Spleen (tissue), 7 donors: ENCODE measurements at regions not wholly inside any gene's neighbourhood (a gene's known extent, or its start where the extent isn't known, plus 50 kb on each side); places are given as distances from the start of the nearest gene placed in this dataset.

ENCODE experiments used
- POLR2A ChIP-seq, 3 donors: fragments of 450-650 bp; IDR thresholded peaks; one replicate each; pipeline ENCODE4 v1.5.1; 2017; ENCODE audit warnings: antibody characterized with exemption in 3 of 3, mild to moderate bottlenecking in 1 of 3
- TF ChIP-seq, protein P1 (sequence below), 11 experiments: fragments of 200-600 bp in 7 of 11; fragments of 450-650 bp in 4 of 11; sonication (generic) in 4 of 11; IDR thresholded peaks in 8 of 11; conservative IDR thresholded peaks in 3 of 11; 1 replicate in 7 of 11; 2 replicates in 4 of 11; pipeline versions ENCODE4 v1.4.0 to v1.8.0; 2016 to 2021; ENCODE audit warnings: antibody characterized with exemption in 11 of 11, inconsistent platforms in 4 of 11, mild to moderate bottlenecking in 1 of 11
- donor health status: DM: no; HTN: no; CAD: no; lungs with moderate emphysema.
- donor health status: DM: no; HTN: no; CAD: no.
- donor health status: DM: no; HTN: no; CAD: no.

DNA sequence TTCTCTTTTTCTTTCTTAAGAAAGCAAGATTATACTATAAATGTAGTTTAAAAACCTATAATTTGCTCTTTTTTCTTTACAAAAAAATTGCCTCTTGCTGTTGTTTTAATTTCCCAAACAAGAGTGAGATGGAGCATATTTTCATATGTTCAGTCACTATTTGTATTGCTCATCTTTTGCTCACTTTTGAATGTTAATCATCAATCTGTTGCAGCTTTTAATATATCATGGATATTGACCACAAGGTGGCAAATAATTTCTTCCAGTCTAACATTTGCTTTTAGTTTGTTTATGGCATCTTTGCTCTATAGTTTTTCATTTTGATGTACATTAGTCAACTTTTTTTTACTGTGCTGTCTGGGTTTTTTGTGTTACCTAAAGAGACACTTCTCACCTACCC is 112.6 kb upstream of the THRB start:
- TF ChIP-seq, protein P1, sequence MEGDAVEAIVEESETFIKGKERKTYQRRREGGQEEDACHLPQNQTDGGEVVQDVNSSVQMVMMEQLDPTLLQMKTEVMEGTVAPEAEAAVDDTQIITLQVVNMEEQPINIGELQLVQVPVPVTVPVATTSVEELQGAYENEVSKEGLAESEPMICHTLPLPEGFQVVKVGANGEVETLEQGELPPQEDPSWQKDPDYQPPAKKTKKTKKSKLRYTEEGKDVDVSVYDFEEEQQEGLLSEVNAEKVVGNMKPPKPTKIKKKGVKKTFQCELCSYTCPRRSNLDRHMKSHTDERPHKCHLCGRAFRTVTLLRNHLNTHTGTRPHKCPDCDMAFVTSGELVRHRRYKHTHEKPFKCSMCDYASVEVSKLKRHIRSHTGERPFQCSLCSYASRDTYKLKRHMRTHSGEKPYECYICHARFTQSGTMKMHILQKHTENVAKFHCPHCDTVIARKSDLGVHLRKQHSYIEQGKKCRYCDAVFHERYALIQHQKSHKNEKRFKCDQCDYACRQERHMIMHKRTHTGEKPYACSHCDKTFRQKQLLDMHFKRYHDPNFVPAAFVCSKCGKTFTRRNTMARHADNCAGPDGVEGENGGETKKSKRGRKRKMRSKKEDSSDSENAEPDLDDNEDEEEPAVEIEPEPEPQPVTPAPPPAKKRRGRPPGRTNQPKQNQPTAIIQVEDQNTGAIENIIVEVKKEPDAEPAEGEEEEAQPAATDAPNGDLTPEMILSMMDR (IDR thresholded peaks at IDR 0.05 in 8 of 11, conservative IDR thresholded peaks at IDR 0.05 in 3 of 11), result no peak
- TF ChIP-seq POLR2A (IDR thresholded peaks at IDR 0.05), result no peak
